Adrenal gland (tissue), 9 donors: ENCODE measurements at regions not wholly inside any gene's neighbourhood (a gene's known extent, or its start where the extent isn't known, plus 50 kb on each side); places are given as distances from the start of the nearest gene placed in this dataset.

Source experiments
- DNase-seq, 7 donors: peaks; one replicate each; pipeline ENCODE4 v3.0.0-alpha.2; 2019 to 2020
- H3K27ac ChIP-seq, 5 donors: fragments of 200-600 bp; sonication (generic) in 4 of 5; 1 replicate in 3 of 5; 2 replicates in 2 of 5; pipeline versions ENCODE4 v1.5.1 to v1.8.0; 2016 to 2020; ENCODE audit warnings: mild to moderate bottlenecking in 1 of 5
- H3K27me3 ChIP-seq: fragments of 200-600 bp; 2 replicates; pipeline ENCODE4 v1.8.0; 2021
- H3K36me3 ChIP-seq, 2 donors: fragments of 200-600 bp; replicated peaks in 1 of 2; 1 replicate in 1 of 2; 2 replicates in 1 of 2; pipeline versions ENCODE4 v1.5.1 to v1.8.0; 2018 to 2022
- H3K4me1 ChIP-seq, 2 donors: fragments of 200-600 bp; replicated peaks in 1 of 2; 1 replicate in 1 of 2; 2 replicates in 1 of 2; pipeline versions ENCODE4 v1.5.1 to v1.8.0; 2018 to 2021
- H3K4me3 ChIP-seq, 4 donors: fragments of 200-600 bp; sonication (generic) in 3 of 4; one replicate each; pipeline ENCODE4 v1.5.1; 2016 to 2018
- H3K9me3 ChIP-seq, 3 donors: fragments of 200-600 bp; sonication (generic) in 1 of 3; replicated peaks in 1 of 3; 1 replicate in 2 of 3; 2 replicates in 1 of 3; pipeline versions ENCODE4 v1.5.1 to v1.8.0; 2016 to 2021
- POLR2A ChIP-seq, 2 donors: fragments of 450-650 bp; IDR thresholded peaks; one replicate each; pipeline ENCODE4 v1.6.1; 2017; ENCODE audit warnings: antibody characterized with exemption in 2 of 2, mild to moderate bottlenecking in 2 of 2, moderate library complexity in 1 of 2
- WGBS, 4 donors: extraction: QIAGEN DNeasy Blood & Tissue Kit in 2 of 4; methylation state at CpG; one replicate each; pipeline versions ENCODE4 v1.1.5 to v1.1.7; 2013 to 2017; 5-methylcytosine and 5-hydroxymethylcytosine counted together
- intact Hi-C, 2 donors: fragments of 100-400 bp; cut with DNase I; formaldehyde crosslinking; loops; one replicate each; pipeline versions ENCODE4 v1.14.1 to v1.15.0; 2022 to 2023
- TF ChIP-seq, protein P1 (sequence below), 6 experiments: fragments of 450-650 bp in 4 of 6; fragments of 200-600 bp in 2 of 6; sonication (generic) in 1 of 6; IDR thresholded peaks; 1 replicate in 5 of 6; 2 replicates in 1 of 6; pipeline versions ENCODE4 v1.5.1 to v1.8.0; 2016 to 2021; ENCODE audit warnings: antibody characterized with exemption in 6 of 6, mild to moderate bottlenecking in 2 of 6, moderate library complexity in 1 of 6
- donor health status: healthy with polysubstance abuse.
- donor health status: Bipolar disorder and iron deficiency.
- donor health status: DM: yes; HTN: yes; CAD: no.
- donor health status: DM: no; HTN: no; CAD: no.
- donor health status: DM: no; HTN: no; CAD: no.

DNA sequence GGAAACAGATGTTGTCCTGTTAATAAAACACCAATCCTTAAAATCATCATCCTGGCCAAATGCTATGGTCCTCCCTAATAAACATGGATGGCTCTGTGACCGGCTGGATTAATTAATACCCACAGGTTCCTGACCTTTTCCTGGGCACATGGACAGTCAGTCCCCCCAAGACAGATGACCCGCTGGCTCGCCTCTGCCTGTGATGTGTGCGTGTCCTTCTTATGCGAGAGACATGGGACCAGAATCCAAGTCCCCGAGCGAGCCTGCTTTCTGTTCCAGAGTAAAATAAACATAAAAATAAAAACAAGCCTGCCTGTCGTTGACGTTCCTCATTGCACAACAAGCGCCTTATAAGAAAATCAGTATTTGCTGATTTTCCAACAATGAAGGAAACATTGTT is 378.3 kb upstream of the TSHZ3 start:
- H3K9me3 ChIP-seq = no peaks in the 10 kb centered on the region
- H3K4me3 ChIP-seq = no peak overlapping the region
- no peaks in the 10 kb centered on the region for H3K4me1 ChIP-seq
- H3K27ac ChIP-seq = no peak overlapping the region
- intact Hi-C loops = no loop called here
- H3K36me3 ChIP-seq = no peaks in the 10 kb centered on the region
- no peak for DNase-seq
- no peaks in the 10 kb centered on the region for H3K27me3 ChIP-seq
- TF ChIP-seq, protein P1, sequence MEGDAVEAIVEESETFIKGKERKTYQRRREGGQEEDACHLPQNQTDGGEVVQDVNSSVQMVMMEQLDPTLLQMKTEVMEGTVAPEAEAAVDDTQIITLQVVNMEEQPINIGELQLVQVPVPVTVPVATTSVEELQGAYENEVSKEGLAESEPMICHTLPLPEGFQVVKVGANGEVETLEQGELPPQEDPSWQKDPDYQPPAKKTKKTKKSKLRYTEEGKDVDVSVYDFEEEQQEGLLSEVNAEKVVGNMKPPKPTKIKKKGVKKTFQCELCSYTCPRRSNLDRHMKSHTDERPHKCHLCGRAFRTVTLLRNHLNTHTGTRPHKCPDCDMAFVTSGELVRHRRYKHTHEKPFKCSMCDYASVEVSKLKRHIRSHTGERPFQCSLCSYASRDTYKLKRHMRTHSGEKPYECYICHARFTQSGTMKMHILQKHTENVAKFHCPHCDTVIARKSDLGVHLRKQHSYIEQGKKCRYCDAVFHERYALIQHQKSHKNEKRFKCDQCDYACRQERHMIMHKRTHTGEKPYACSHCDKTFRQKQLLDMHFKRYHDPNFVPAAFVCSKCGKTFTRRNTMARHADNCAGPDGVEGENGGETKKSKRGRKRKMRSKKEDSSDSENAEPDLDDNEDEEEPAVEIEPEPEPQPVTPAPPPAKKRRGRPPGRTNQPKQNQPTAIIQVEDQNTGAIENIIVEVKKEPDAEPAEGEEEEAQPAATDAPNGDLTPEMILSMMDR (IDR thresholded peaks at IDR 0.05) = no peak
- TF ChIP-seq POLR2A (IDR thresholded peaks at IDR 0.05) = no peak
- 89 to 93% (median 92%) methylated on average over 10 of the region's 10 CpGs for WGBS, 4 donors

DNA sequence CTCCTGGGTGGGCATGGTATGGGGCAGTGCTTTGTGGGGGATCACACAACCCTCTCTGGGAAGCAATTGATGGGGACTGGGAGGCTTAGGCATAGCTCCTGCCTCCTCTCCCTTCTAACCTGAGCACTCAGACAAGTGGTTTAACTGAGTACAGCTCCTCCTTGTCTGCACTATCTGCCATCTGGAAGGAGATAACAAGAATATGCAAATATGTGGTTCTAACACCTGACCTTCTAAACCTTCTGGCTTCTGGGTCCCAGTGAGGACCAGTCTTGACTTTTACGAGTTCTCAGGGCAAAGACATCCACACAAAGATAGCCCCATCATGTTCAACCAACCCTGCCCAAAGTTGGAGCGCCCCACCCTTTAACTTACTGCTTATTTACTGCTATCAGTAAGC is 381.0 kb upstream of the TSHZ3 start:
- Histone ChIP-seq H3K4me1 (no peaks in the 10 kb centered on the region), H3K9me3 (no peaks in the 10 kb centered on the region), H3K4me3 (no peak overlapping the region), H3K27ac (no peak overlapping the region), H3K36me3 (no peaks in the 10 kb centered on the region), H3K27me3 (no peaks in the 10 kb centered on the region)
- 78 to 85% (median 80%) methylated on average over 2 of the region's 2 CpGs for WGBS, 4 donors
- no peak for DNase-seq
- intact Hi-C loops = no loop called here
- TF ChIP-seq, protein P1 (IDR thresholded peaks at IDR 0.05) = no peak
- no peak for TF ChIP-seq POLR2A (IDR thresholded peaks at IDR 0.05)

DNA sequence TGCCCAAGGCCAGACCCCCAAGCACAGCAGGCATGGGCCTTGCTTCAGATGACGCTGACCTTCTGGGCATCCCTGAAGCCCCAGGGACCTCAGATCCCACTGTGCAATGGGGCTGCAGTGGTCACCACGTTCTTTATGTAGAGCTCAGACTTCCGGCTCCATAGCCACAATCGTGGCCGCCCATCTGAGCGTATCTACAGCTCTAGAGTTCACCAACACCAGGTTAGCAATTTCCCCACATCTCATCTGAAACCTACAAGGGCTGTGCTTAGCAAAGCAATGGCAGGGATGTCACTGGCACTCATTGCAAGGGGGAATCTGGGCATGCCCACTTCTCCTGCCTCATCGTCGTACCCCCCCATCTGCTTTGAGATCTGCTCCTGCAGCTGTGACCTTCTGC is 384.4 kb upstream of the TSHZ3 start:
- Histone ChIP-seq H3K27ac (no peak overlapping the region), H3K4me3 (no peak overlapping the region), H3K9me3 (no peaks in the 10 kb centered on the region), H3K36me3 (no peaks in the 10 kb centered on the region), H3K4me1 (no peaks in the 10 kb centered on the region), H3K27me3 (no peaks in the 10 kb centered on the region)
- intact Hi-C loops = no loop called here
- TF ChIP-seq, protein P1 (IDR thresholded peaks at IDR 0.05) = no peak
- no peak for TF ChIP-seq POLR2A (IDR thresholded peaks at IDR 0.05)
- 81 to 88% (median 85%) methylated on average over 8 of the region's 8 CpGs for WGBS, 4 donors
- no peak for DNase-seq

DNA sequence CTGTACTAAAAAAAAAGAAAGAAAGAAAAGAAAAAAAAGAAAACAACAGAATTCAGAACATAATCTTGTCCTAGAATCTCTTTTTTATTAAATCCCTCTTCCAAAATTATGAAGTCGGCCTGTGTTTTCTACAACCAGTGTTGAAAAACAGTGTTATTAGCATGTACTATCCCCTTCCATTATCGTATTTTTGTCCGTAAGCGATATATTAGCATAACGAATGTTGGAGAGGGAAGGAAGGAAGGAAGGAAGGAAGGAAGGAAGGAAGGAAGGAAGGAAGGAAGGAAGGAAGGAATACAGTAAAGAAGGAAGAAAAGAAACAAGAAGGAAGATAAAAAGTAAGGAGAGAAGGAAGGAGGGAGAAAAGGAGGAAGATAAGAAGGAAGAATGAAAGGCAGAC is 393.0 kb upstream of the TSHZ3 start:
- no peaks in the 10 kb centered on the region for H3K4me1 ChIP-seq
- H3K4me3 ChIP-seq = no peak overlapping the region
- H3K27ac ChIP-seq = no peak overlapping the region
- 89 to 94% (median 91%) methylated on average over 5 of the region's 5 CpGs for WGBS, 4 donors
- no peaks in the 10 kb centered on the region for H3K27me3 ChIP-seq
- H3K9me3 ChIP-seq = no peaks in the 10 kb centered on the region
- DNase-seq = no peak
- intact Hi-C loops = no loop called here
- TF ChIP-seq, protein P1 (IDR thresholded peaks at IDR 0.05) = no peak
- no peak for TF ChIP-seq POLR2A (IDR thresholded peaks at IDR 0.05)
- H3K36me3 ChIP-seq = no peaks in the 10 kb centered on the region
